CD4-positive, alpha-beta T cell treated with Interferon alpha-2 for 1 hour (primary cell): ENCODE measurements at regions not wholly inside any gene's neighbourhood (a gene's known extent, or its start where the extent isn't known, plus 50 kb on each side); places are given as distances from the start of the nearest gene placed in this dataset.
"Not testable (repeated sequence)": the region's sequence is repeated elsewhere in the genome, so short reads cannot be mapped to it uniquely, and the experiment has no call there.

Experiments used
- DNase-seq, 2 donors: peaks; one replicate each; pipeline ENCODE4 v3.0.0-alpha.2; 2020 to 2022

GRCh38 chr6:112887424-112887823 lies 540.3 kb downstream of the RFPL4B start:
- not testable (repeated sequence) for DNase-seq

GRCh38 chr6:112899541-112899940 lies 552.4 kb downstream of the RFPL4B start:
- no peak for DNase-seq

GRCh38 chr6:112903361-112903760 lies 556.2 kb downstream of the RFPL4B start:
- no peak for DNase-seq

GRCh38 chr6:112906726-112907125 lies 559.6 kb downstream of the RFPL4B start:
- DNase-seq: no peak

- DNase-seq: no peak
Observed at GRCh38 chr6:112909781-112910180, 562.7 kb downstream of the RFPL4B start.

GRCh38 chr6:112910256-112910655 lies 563.1 kb downstream of the RFPL4B start:
- DNase-seq: no peak

- DNase-seq: no peak
Observed at GRCh38 chr6:112911959-112912358, 564.8 kb downstream of the RFPL4B start.

GRCh38 chr6:112912416-112913101 lies 565.4 kb downstream of the RFPL4B start:
- no peak for DNase-seq

GRCh38 chr6:112919744-112920143 lies 572.6 kb downstream of the RFPL4B start:
- DNase-seq: not testable (repeated sequence)

- DNase-seq: no peak
Observed at GRCh38 chr6:112920994-112921393, 573.9 kb downstream of the RFPL4B start.

- no peak for DNase-seq
Observed at GRCh38 chr6:112923940-112924587, 576.9 kb downstream of the RFPL4B start.

GRCh38 chr6:112925702-112926101 lies 578.6 kb downstream of the RFPL4B start:
- no peak for DNase-seq

- DNase-seq: no peak
Observed at GRCh38 chr6:112927641-112928320, 580.7 kb downstream of the RFPL4B start.

- DNase-seq: no peak
Observed at GRCh38 chr6:112929641-112930040, 582.5 kb downstream of the RFPL4B start.

GRCh38 chr6:112931832-112932231 lies 584.7 kb downstream of the RFPL4B start:
- DNase-seq: no peak

GRCh38 chr6:112933947-112934346 lies 586.8 kb downstream of the RFPL4B start:
- no peak for DNase-seq

GRCh38 chr6:112934433-112935327 lies 587.5 kb downstream of the RFPL4B start:
- DNase-seq: no peak

GRCh38 chr6:112935402-112936078 lies 588.4 kb downstream of the RFPL4B start:
- DNase-seq: no peak

GRCh38 chr6:112936079-112936472 lies 588.9 kb downstream of the RFPL4B start:
- DNase-seq: no peak

GRCh38 chr6:112936504-112936903 lies 589.4 kb downstream of the RFPL4B start:
- no peak for DNase-seq

GRCh38 chr6:112937690-112938089 lies 590.6 kb downstream of the RFPL4B start:
- DNase-seq: not testable (repeated sequence)

GRCh38 chr6:112938650-112939049 lies 591.5 kb downstream of the RFPL4B start:
- DNase-seq: no peak
